A673 (cell line): ENCODE measurements at regions not wholly inside any gene's neighbourhood (a gene's known extent, or its start where the extent isn't known, plus 50 kb on each side); places are given as distances from the start of the nearest gene placed in this dataset.

Experiments used
- BruUV-seq: library from RNA; stranded (reverse); fragments of 400-500 nt; replicated peaks from 2 replicates; lab custom pipeline; 2021; lab: Mats Ljungman, UMichigan
- CTCF ChIA-PET: fragments of 300-600 bp; sonication (Branson Sonifier 250); formaldehyde crosslinking; loops from one replicate; lab custom pipeline; 2022; ENCODE audit warnings: antibody characterized with exemption; lab: Charles Lee
- POLR2A ChIA-PET: fragments of 300-600 bp; sonication (Branson Sonifier 250); formaldehyde crosslinking; loops from one replicate; lab custom pipeline; 2022; ENCODE audit warnings: antibody characterized with exemption; ENCODE audit not compliant: low non-redundant PET; lab: Charles Lee
- DNase-seq: peaks from one replicate; pipeline ENCODE4 v3.0.0-alpha.2; 2015; ENCODE audit warnings: low spot score
- H3K27ac ChIP-seq: fragments of 200-600 bp; sonication (generic); 2 replicates; pipeline ENCODE4 v1.5.1; 2016; ENCODE audit warnings: mixed run types, low read depth, mild to moderate bottlenecking, mixed read lengths, antibody characterized with exemption, low read length; ENCODE audit not compliant: poor library complexity, severe bottlenecking
- H3K27me3 ChIP-seq: fragments of 200-600 bp; sonication (generic); replicated peaks from 2 replicates; pipeline ENCODE4 v1.6.1; 2017; ENCODE audit warnings: mixed run types, low read depth, mild to moderate bottlenecking, mixed read lengths, antibody characterized with exemption, low read length; ENCODE audit not compliant: insufficient read depth, poor library complexity
- H3K36me3 ChIP-seq: fragments of 200-600 bp; sonication (generic); 2 replicates; pipeline ENCODE4 v1.6.1; 2016; ENCODE audit warnings: mixed run types, mild to moderate bottlenecking, mixed read lengths, antibody characterized with exemption, low read length; ENCODE audit not compliant: insufficient read depth, poor library complexity, severe bottlenecking
- H3K4me1 ChIP-seq: fragments of 200-600 bp; sonication (generic); 2 replicates; pipeline ENCODE4 v1.6.1; 2017; ENCODE audit warnings: mixed run types, mild to moderate bottlenecking, mixed read lengths, antibody characterized with exemption, low read length; ENCODE audit not compliant: insufficient read depth, poor library complexity, severe bottlenecking
- H3K4me3 ChIP-seq: fragments of 200-600 bp; sonication (generic); 2 replicates; pipeline ENCODE4 v1.5.1; 2016; ENCODE audit warnings: low read depth, mixed run types, mild to moderate bottlenecking, mixed read lengths, low read length; ENCODE audit not compliant: poor library complexity, severe bottlenecking
- H3K9me3 ChIP-seq: fragments of 200-600 bp; sonication (generic); 2 replicates; pipeline ENCODE4 v1.6.1; 2016; ENCODE audit warnings: mixed run types, low read depth, mild to moderate bottlenecking, mixed read lengths, antibody characterized with exemption, low read length; ENCODE audit not compliant: poor library complexity, severe bottlenecking
- CTCF ChIP-seq: fragments of 300-800, 200-600 bp; sonication (generic); conservative IDR thresholded peaks from 2 replicates; pipeline ENCODE4 v1.5.1; 2017; ENCODE audit warnings: low read depth, mild to moderate bottlenecking, antibody characterized with exemption, low read length, moderate library complexity, mixed read lengths
- EZH2 ChIP-seq: fragments of 200-600 bp; sonication (generic); IDR thresholded peaks from 2 replicates; pipeline ENCODE4 v1.6.1; 2017; ENCODE audit warnings: borderline replicate concordance, low read depth, mild to moderate bottlenecking, mixed read lengths, antibody characterized with exemption, low read length; ENCODE audit not compliant: poor library complexity, severe bottlenecking
- intact Hi-C: fragments of 100-400 bp; cut with micrococcal nuclease; formaldehyde crosslinking; loops from one replicate; pipeline ENCODE4 v1.10.0; 2022; ENCODE audit not compliant: unreplicated experiment

- Histone ChIP-seq H3K4me3 (no peak overlapping the region), H3K9me3 (no peaks in the 10 kb centered on the region), H3K36me3 (no peaks in the 10 kb centered on the region), H3K27ac (no peak overlapping the region), H3K4me1 (peaks cover 26% of the 10 kb centered on the region), H3K27me3 (no peaks in the 10 kb centered on the region)
- ChIA-PET CTCF (no interaction called here), POLR2A (no interaction called here)
- intact Hi-C loops: no loop called here
- no TSS peak for BruUV-seq
- TF ChIP-seq EZH2 (no peak), CTCF (no peak)
- DNase-seq: peak; percentile 59
These were observed 97.4 kb upstream of the RBMS3 start for GRCh38 chr3:29183346-29184087.

GRCh38 chr3:29185706-29186105 lies 95.2 kb upstream of the RBMS3 start:
- Histone ChIP-seq H3K9me3 (no peaks in the 10 kb centered on the region), H3K4me3 (no peak overlapping the region), H3K27ac (no peak overlapping the region), H3K4me1 (peaks cover 15% of the 10 kb centered on the region), H3K27me3 (no peaks in the 10 kb centered on the region), H3K36me3 (no peaks in the 10 kb centered on the region)
- TF ChIP-seq EZH2: no peak
- TF ChIP-seq CTCF: no peak
- ChIA-PET CTCF (no interaction called here), POLR2A (no interaction called here)
- intact Hi-C loops: no loop called here
- no TSS peak for BruUV-seq
- DNase-seq: no peak

- POLR2A ChIA-PET: no interaction called here
- intact Hi-C loops: no loop called here
- peaks cover 14% of the 10 kb centered on the region for H3K4me1 ChIP-seq
- no peaks in the 10 kb centered on the region for H3K27me3 ChIP-seq
- no peak overlapping the region for H3K27ac ChIP-seq
- DNase-seq: peak; percentile 62
- H3K4me3 ChIP-seq: no peak overlapping the region
- no peaks in the 10 kb centered on the region for H3K36me3 ChIP-seq
- BruUV-seq: no TSS peak
- no peaks in the 10 kb centered on the region for H3K9me3 ChIP-seq
- no peak for TF ChIP-seq CTCF
- CTCF ChIA-PET: no interaction called here
These were observed 94.7 kb upstream of the RBMS3 start for GRCh38 chr3:29186131-29186599.
